ENCODE measurements at regions not wholly inside any gene's neighbourhood (a gene's known extent, or its start where the extent isn't known, plus 50 kb on each side); places are given as distances from the start of the nearest gene placed in this dataset.

DNA sequence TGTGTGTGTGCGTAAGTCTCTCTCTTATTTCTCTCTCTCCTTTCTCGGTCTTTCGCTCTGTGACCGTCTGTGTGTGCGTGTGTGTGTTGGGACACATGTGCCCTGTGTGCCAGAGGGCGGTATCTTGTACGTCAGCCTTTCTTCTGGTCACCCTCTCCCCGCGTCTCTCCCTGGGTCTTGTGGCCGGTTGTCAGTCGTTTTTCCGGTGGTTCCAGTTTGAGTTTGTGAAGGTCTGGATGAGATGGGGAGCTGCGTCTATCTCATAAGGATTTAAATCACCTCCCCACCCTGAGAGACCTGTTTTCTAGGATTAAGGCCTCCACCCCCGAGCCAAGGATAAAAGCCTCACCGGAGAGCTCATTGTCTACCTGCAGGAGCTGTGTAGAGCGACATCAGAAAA lies 295.5 kb upstream of the ZNF337 start:
- TF ChIP-seq EZH2phosphoT487 (IDR thresholded peaks at IDR 0.05; ENCODE audit: borderline replicate concordance, low read depth, low read length) = no peak
- TF ChIP-seq, protein P1, sequence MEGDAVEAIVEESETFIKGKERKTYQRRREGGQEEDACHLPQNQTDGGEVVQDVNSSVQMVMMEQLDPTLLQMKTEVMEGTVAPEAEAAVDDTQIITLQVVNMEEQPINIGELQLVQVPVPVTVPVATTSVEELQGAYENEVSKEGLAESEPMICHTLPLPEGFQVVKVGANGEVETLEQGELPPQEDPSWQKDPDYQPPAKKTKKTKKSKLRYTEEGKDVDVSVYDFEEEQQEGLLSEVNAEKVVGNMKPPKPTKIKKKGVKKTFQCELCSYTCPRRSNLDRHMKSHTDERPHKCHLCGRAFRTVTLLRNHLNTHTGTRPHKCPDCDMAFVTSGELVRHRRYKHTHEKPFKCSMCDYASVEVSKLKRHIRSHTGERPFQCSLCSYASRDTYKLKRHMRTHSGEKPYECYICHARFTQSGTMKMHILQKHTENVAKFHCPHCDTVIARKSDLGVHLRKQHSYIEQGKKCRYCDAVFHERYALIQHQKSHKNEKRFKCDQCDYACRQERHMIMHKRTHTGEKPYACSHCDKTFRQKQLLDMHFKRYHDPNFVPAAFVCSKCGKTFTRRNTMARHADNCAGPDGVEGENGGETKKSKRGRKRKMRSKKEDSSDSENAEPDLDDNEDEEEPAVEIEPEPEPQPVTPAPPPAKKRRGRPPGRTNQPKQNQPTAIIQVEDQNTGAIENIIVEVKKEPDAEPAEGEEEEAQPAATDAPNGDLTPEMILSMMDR (conservative IDR thresholded peaks at IDR 0.05; ENCODE audit: low read length) = no peak
